ENCODE measurements at regions not wholly inside any gene's neighbourhood (a gene's known extent, or its start where the extent isn't known, plus 50 kb on each side); places are given as distances from the start of the nearest gene placed in this dataset.

DNA sequence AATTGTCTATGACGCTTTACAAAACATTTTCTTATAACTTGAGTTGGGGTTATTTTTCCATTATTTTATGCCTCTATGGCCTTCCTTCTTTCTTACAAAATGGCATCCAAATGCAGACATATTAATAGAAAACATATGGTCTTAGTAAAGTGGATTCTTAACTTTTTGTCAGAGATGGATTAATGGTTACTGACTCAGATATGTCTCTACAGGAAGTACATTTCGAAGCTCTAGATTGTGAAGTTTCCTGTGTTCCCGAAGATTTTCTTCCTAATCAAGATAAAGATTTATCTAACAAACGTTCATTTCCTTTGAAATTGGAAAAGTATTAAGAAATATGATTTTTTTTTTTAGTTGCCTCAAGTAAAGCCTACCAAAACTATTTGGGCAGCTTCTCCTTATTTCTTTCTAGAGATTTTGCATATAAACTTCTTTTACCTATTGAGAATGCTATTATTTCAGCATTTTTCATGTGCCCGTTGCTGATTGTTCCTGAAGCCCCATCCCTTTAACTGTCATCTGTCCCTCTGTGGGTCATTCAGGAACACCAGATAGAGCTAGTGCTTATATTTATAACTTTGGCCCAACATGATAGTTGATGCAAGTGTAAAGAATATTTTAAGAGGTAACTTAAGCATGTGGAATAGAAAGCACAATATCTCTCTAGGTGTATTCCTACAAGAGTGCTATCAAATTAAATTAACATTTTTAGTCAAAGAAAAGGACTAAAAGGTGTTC is 498.0 kb downstream of the CCDC85A start:
- Histone ChIP-seq H3K27me3 (replicated peaks; ENCODE audit: insufficient read depth) (no peaks in the 10 kb centered on the region), H3K9ac (no peak overlapping the region), H2AFZ (no peak overlapping the region), H3K4me3 (no peak overlapping the region), H3K4me1 (ENCODE audit: insufficient read depth) (peaks cover 24% of the 10 kb centered on the region), H3K79me2 (ENCODE audit: insufficient read depth) (no peaks in the 10 kb centered on the region), H3F3A (ENCODE audit: insufficient read depth) (peaks cover 14% of the 10 kb centered on the region; the same call in 1 of the 2 replicates), H3K9me3 (ENCODE audit: low read depth) (no peaks in the 10 kb centered on the region), H3K4me2 (ENCODE audit: unreplicated experiment) (peak overlapping the region; percentile 44), H3K9me2 (ENCODE audit: insufficient read depth) (no peaks in the 10 kb centered on the region), H3K36me3 (ENCODE audit: low read depth) (no peaks in the 10 kb centered on the region), H3K27ac (peak overlapping the region; percentile 7; the same call in 1 of the 2 replicates), H4K20me1 (ENCODE audit: insufficient read depth) (no peaks in the 10 kb centered on the region)
- in situ Hi-C loops (cut with MboI), result no loop called here
- 16 to 24% methylated on average over 5 of the region's 5 CpGs for WGBS, 2 experiments (ENCODE audit: low coverage in 1 of 2, low lambda C conversion rate in 2 of 2, missing lambda C conversion rate in 2 of 2)
- TF ChIP-seq EZH2phosphoT487 (IDR thresholded peaks at IDR 0.05; ENCODE audit: insufficient read depth, low read depth) (no peak), EZH2 (IDR thresholded peaks at IDR 0.05; ENCODE audit: insufficient read depth, poor library complexity, severe bottlenecking) (no peak)
- DNase-seq, result peak; percentile 43

DNA sequence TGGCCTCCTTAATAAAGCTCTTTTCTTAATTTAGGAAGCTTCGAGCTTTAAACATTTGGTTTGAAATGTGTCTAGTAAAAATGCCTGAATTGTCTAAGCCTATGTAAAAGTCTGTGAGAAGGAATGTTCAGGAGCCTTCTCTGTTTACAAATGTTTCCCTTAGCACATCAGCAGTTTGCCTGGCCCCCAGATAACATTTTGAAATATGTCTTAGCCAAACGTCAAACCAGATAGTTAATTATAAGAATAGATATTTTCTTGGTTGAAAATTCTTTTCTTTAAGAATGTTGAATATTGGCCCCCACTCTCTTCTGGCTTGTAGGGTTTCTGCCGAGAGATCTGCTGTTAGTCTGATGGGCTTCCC is 498.6 kb downstream of the CCDC85A start:
- no peak overlapping the region for H2AFZ ChIP-seq
- in situ Hi-C loops (cut with MboI), result no loop called here
- no peak for DNase-seq
- no peak overlapping the region for H3K9ac ChIP-seq
- no peaks in the 10 kb centered on the region for H3K36me3 ChIP-seq (ENCODE audit: low read depth)
- TF ChIP-seq EZH2phosphoT487 (IDR thresholded peaks at IDR 0.05; ENCODE audit: insufficient read depth, low read depth) (no peak), EZH2 (IDR thresholded peaks at IDR 0.05; ENCODE audit: insufficient read depth, poor library complexity, severe bottlenecking) (no peak)
- no peaks in the 10 kb centered on the region for H4K20me1 ChIP-seq (ENCODE audit: insufficient read depth)
- peak overlapping the region; percentile 7; the same call in 1 of the 2 replicates for H3K27ac ChIP-seq
- no peaks in the 10 kb centered on the region for H3K79me2 ChIP-seq (ENCODE audit: insufficient read depth)
- H3K4me3 ChIP-seq, result no peak overlapping the region
- no peaks in the 10 kb centered on the region for H3K27me3 ChIP-seq (replicated peaks; ENCODE audit: insufficient read depth)
- H3K9me3 ChIP-seq (ENCODE audit: low read depth), result no peaks in the 10 kb centered on the region
- H3K9me2 ChIP-seq (ENCODE audit: insufficient read depth), result no peaks in the 10 kb centered on the region
- H3K4me1 ChIP-seq (ENCODE audit: insufficient read depth), result peaks cover 30% of the 10 kb centered on the region
- H3K4me2 ChIP-seq (ENCODE audit: unreplicated experiment), result peak overlapping the region; percentile 44
- H3F3A ChIP-seq (ENCODE audit: insufficient read depth), result peaks cover 14% of the 10 kb centered on the region; the same call in 1 of the 2 replicates
- WGBS, 2 experiments (ENCODE audit: low coverage in 1 of 2, low lambda C conversion rate in 2 of 2, missing lambda C conversion rate in 2 of 2), result 22 to 26% methylated on average over 3 of the region's 3 CpGs

DNA sequence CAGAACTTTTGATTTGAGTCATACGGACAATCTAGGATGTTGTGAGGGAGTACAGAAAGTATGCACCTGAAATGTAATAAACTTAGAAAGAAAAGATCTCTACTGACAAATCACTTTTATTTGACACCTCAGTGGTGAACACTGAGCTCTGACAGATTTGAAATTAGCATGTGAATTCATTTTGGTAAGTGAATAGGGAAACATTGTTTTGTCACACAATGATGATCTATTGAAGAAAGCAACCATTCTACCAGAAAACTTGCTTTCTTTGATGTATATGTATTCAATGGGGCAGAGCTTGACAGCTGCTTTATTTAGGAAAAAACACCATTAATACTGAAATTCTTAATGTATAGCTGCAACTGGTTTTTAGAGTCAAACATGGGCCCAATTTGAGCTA is 500.5 kb downstream of the CCDC85A start:
- Histone ChIP-seq H3K9me2 (ENCODE audit: insufficient read depth) (no peaks in the 10 kb centered on the region), H3F3A (ENCODE audit: insufficient read depth) (peaks cover 14% of the 10 kb centered on the region; the same call in 1 of the 2 replicates), H3K36me3 (ENCODE audit: low read depth) (no peaks in the 10 kb centered on the region), H3K79me2 (ENCODE audit: insufficient read depth) (no peaks in the 10 kb centered on the region), H3K4me1 (ENCODE audit: insufficient read depth) (peaks cover 44% of the 10 kb centered on the region), H3K27me3 (replicated peaks; ENCODE audit: insufficient read depth) (no peaks in the 10 kb centered on the region), H3K27ac (no peak overlapping the region), H4K20me1 (ENCODE audit: insufficient read depth) (no peaks in the 10 kb centered on the region), H2AFZ (no peak overlapping the region), H3K9ac (no peak overlapping the region), H3K9me3 (ENCODE audit: low read depth) (no peaks in the 10 kb centered on the region), H3K4me3 (no peak overlapping the region), H3K4me2 (ENCODE audit: unreplicated experiment) (no peak overlapping the region)
- 66 to 70% methylated on average over 1 of the region's 1 CpG for WGBS, 2 experiments (ENCODE audit: low coverage in 1 of 2, low lambda C conversion rate in 2 of 2, missing lambda C conversion rate in 2 of 2)
- no peak for DNase-seq
- in situ Hi-C loops (cut with MboI), result no loop called here
- no peak for TF ChIP-seq EZH2 (IDR thresholded peaks at IDR 0.05; ENCODE audit: insufficient read depth, poor library complexity, severe bottlenecking)
- no peak for TF ChIP-seq EZH2phosphoT487 (IDR thresholded peaks at IDR 0.05; ENCODE audit: insufficient read depth, low read depth)

DNA sequence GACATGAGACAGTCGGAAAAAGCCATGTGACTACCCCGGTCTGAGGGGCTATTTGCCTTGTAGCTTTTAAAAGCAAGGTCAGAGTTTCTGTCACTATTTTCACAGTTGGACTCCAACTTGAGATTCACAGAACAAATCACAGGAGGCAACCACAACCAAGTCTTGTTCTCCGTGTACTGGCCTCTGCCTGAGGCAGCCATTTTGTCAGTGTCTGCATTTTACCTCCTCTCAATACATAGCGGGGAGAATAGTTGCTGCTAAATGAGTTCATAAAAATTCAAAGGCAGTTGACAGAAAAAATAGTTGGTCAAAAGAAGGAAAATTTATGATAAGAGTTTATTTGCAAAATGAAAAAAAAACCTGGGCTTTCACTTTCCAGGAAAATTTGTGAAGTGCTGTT is 501.4 kb downstream of the CCDC85A start:
- Histone ChIP-seq H3K27me3 (replicated peaks; ENCODE audit: insufficient read depth) (no peaks in the 10 kb centered on the region), H2AFZ (no peak overlapping the region), H3K9ac (no peak overlapping the region), H3K36me3 (ENCODE audit: low read depth) (no peaks in the 10 kb centered on the region), H3K27ac (no peak overlapping the region), H3K9me3 (ENCODE audit: low read depth) (no peaks in the 10 kb centered on the region), H3K79me2 (ENCODE audit: insufficient read depth) (no peaks in the 10 kb centered on the region), H3K4me2 (ENCODE audit: unreplicated experiment) (no peak overlapping the region), H3K4me3 (no peak overlapping the region), H3F3A (ENCODE audit: insufficient read depth) (peaks cover 14% of the 10 kb centered on the region; the same call in 1 of the 2 replicates), H3K4me1 (ENCODE audit: insufficient read depth) (peaks cover 41% of the 10 kb centered on the region), H3K9me2 (ENCODE audit: insufficient read depth) (no peaks in the 10 kb centered on the region), H4K20me1 (ENCODE audit: insufficient read depth) (no peaks in the 10 kb centered on the region)
- TF ChIP-seq EZH2phosphoT487 (IDR thresholded peaks at IDR 0.05; ENCODE audit: insufficient read depth, low read depth), result no peak
- no peak for TF ChIP-seq EZH2 (IDR thresholded peaks at IDR 0.05; ENCODE audit: insufficient read depth, poor library complexity, severe bottlenecking)
- DNase-seq, result no peak
- 65 to 68% methylated on average over 4 of the region's 4 CpGs for WGBS, 2 experiments (ENCODE audit: low coverage in 1 of 2, low lambda C conversion rate in 2 of 2, missing lambda C conversion rate in 2 of 2)
- in situ Hi-C loops (cut with MboI), result no loop called here

Data from GM23248 (cell line).